Mesenchymal stem cell (in vitro differentiated cells and primary cell): ENCODE measurements at regions not wholly inside any gene's neighbourhood (a gene's known extent, or its start where the extent isn't known, plus 50 kb on each side); places are given as distances from the start of the nearest gene placed in this dataset.

ENCODE experiments used
- DNase-seq: peaks from one replicate; pipeline ENCODE4 v3.0.0-alpha.2; 2013
- H2AFZ ChIP-seq: one replicate; pipeline ENCODE4 v1.6.1; 2013; ENCODE audit warnings: low read depth, mild to moderate bottlenecking, control low read depth, inconsistent platforms, low read length, moderate library complexity
- H2AK5ac ChIP-seq: 2 replicates; pipeline ENCODE4 v1.6.1; 2013; ENCODE audit warnings: low read length, moderate library complexity, mild to moderate bottlenecking, inconsistent platforms; ENCODE audit not compliant: severe bottlenecking
- H2BK120ac ChIP-seq: one replicate; pipeline ENCODE4 v1.6.1; 2013; ENCODE audit warnings: low read depth, mild to moderate bottlenecking, inconsistent platforms, low read length, moderate library complexity
- H2BK12ac ChIP-seq, 2 experiments: one replicate each; pipeline ENCODE4 v1.6.1; 2013; ENCODE audit warnings: inconsistent platforms in 2 of 2, low read length in 2 of 2, mild to moderate bottlenecking in 2 of 2, moderate library complexity in 2 of 2, control low read depth in 1 of 2
- H2BK15ac ChIP-seq: one replicate; pipeline ENCODE4 v1.6.1; 2013; ENCODE audit warnings: mild to moderate bottlenecking, low read depth, inconsistent platforms; ENCODE audit not compliant: poor library complexity, severe bottlenecking
- H2BK5ac ChIP-seq: 2 replicates; pipeline ENCODE4 v1.6.1; 2013; ENCODE audit warnings: low read depth, mild to moderate bottlenecking, low read length, control low read depth, inconsistent platforms; ENCODE audit not compliant: poor library complexity, severe bottlenecking
- H3K14ac ChIP-seq, 2 experiments: one replicate each; pipeline ENCODE4 v1.6.1; 2013; ENCODE audit warnings: inconsistent platforms in 2 of 2, low read length in 2 of 2, control low read depth in 1 of 2, mild to moderate bottlenecking in 1 of 2, moderate library complexity in 1 of 2
- H3K18ac ChIP-seq, 2 experiments: one replicate each; pipeline ENCODE4 v1.6.1; 2013; ENCODE audit warnings: inconsistent platforms in 2 of 2, low read length in 2 of 2, control low read depth in 1 of 2, low read depth in 1 of 2, mild to moderate bottlenecking in 1 of 2
- H3K23ac ChIP-seq, 2 experiments: one replicate each; pipeline ENCODE4 v1.6.1; 2013; ENCODE audit warnings: inconsistent platforms in 2 of 2, low read length in 2 of 2, mild to moderate bottlenecking in 2 of 2, moderate library complexity in 2 of 2, control low read depth in 1 of 2
- H3K27ac ChIP-seq: 2 replicates; pipeline ENCODE4 v1.5.1; 2013; ENCODE audit warnings: mild to moderate bottlenecking, moderate library complexity, low read length, control low read depth, inconsistent platforms; ENCODE audit not compliant: poor library complexity, severe bottlenecking
- H3K27me3 ChIP-seq, 2 experiments: 2 replicates each; pipeline versions ENCODE4 v1.6.1 to v1.7.0; 2013; ENCODE audit warnings: low read length in 2 of 2, mild to moderate bottlenecking in 2 of 2, moderate library complexity in 2 of 2, control low read depth in 1 of 2, inconsistent platforms in 1 of 2; ENCODE audit not compliant: control insufficient read depth in 1 of 2, insufficient read depth in 1 of 2
- H3K36me3 ChIP-seq, 2 experiments: 2 replicates each; pipeline versions ENCODE4 v1.6.1 to v1.7.0; 2013; ENCODE audit warnings: low read length in 2 of 2, control low read depth in 1 of 2, inconsistent platforms in 1 of 2, low read depth in 1 of 2, mild to moderate bottlenecking in 1 of 2; ENCODE audit not compliant: insufficient read depth in 2 of 2, control insufficient read depth in 1 of 2
- H3K4ac ChIP-seq, 2 experiments: one replicate each; pipeline ENCODE4 v1.6.1; 2013; ENCODE audit warnings: inconsistent platforms in 2 of 2, low read length in 2 of 2, mild to moderate bottlenecking in 2 of 2, moderate library complexity in 2 of 2, control low read depth in 1 of 2, low read depth in 1 of 2
- H3K4me1 ChIP-seq: 2 replicates; pipeline ENCODE4 v1.6.1; 2013; ENCODE audit warnings: low read depth, low read length, control low read depth; ENCODE audit not compliant: control insufficient read depth, insufficient read depth
- H3K4me2 ChIP-seq: 2 replicates; pipeline ENCODE4 v1.6.1; 2013; ENCODE audit warnings: low read length, mild to moderate bottlenecking, inconsistent platforms; ENCODE audit not compliant: poor library complexity, severe bottlenecking
- H3K4me3 ChIP-seq, 2 experiments: 2 replicates each; pipeline versions ENCODE4 v1.5.1 to v1.7.0; 2013; ENCODE audit warnings: low read length in 2 of 2, mild to moderate bottlenecking in 2 of 2, control low read depth in 1 of 2, low read depth in 1 of 2; ENCODE audit not compliant: insufficient read depth in 1 of 2
- H3K79me1 ChIP-seq: replicated peaks from 2 replicates; pipeline ENCODE4 v1.6.1; 2013; ENCODE audit warnings: mild to moderate bottlenecking, control low read depth, low read length, inconsistent platforms; ENCODE audit not compliant: poor library complexity, severe bottlenecking
- H3K9ac ChIP-seq: 2 replicates; pipeline ENCODE4 v1.7.0; 2013; ENCODE audit warnings: mild to moderate bottlenecking, low read length, moderate library complexity
- H3K9me3 ChIP-seq: 2 replicates; pipeline ENCODE4 v1.7.0; 2013; ENCODE audit warnings: mild to moderate bottlenecking, low read length; ENCODE audit not compliant: control insufficient read depth
- H4K8ac ChIP-seq: one replicate; pipeline ENCODE4 v1.6.1; 2013; ENCODE audit warnings: inconsistent platforms, mild to moderate bottlenecking, low read length, moderate library complexity
- H4K91ac ChIP-seq: one replicate; pipeline ENCODE4 v1.6.1; 2013; ENCODE audit warnings: mild to moderate bottlenecking, low read length, inconsistent platforms
- WGBS: methylation state at CpG from one replicate; pipeline ENCODE4 v1.1.7; 2013; ENCODE audit warnings: mixed read lengths; 5-methylcytosine and 5-hydroxymethylcytosine counted together

DNA sequence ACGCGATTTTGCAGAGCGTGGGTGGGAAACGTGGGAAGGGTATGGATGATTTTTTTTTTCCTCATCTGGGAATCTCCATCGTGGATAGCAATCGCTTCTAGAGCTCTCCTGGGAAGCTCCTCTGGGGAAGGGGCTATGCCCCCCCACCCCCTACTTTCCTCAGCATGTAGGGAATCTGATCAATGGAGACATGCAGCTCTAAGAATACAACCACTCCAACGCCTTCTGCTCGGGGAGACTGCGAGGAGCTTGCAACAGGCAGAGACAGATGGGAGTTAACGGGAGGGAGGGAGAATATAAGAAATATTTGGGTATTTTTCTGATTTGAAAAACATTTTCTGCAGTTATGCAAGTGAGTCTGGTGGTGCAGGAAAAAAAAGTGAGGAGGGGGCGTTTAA, 104.6 kb upstream of the HSD17B12 start:
- 20% methylated on average over 11 of the region's 11 CpGs for WGBS
- Histone ChIP-seq H3K27ac (no peak overlapping the region), H3K4me1 (peaks cover 31% of the 10 kb centered on the region), H2BK120ac (no peak overlapping the region), H2BK5ac (no peak overlapping the region), H3K79me1 (no peaks in the 10 kb centered on the region), H2AFZ (no peak overlapping the region), H3K23ac (no peak overlapping the region), H4K8ac (no peak overlapping the region), H3K4me3 (peak overlapping the region in 1 of 2 experiments; percentile 74), H4K91ac (no peak overlapping the region), H2BK15ac (no peak overlapping the region), H3K4me2 (peak overlapping the region; percentile 70), H3K18ac (no peak overlapping the region), H2BK12ac (no peak overlapping the region), H3K36me3 (no peaks in the 10 kb centered on the region), H3K14ac (no peak overlapping the region), H3K9me3 (no peaks in the 10 kb centered on the region), H3K27me3 (peaks cover 86 to 98% of the 10 kb centered on the region in 2 experiments), H3K9ac (peak overlapping the region; percentile 49), H3K4ac (no peak overlapping the region), H2AK5ac (no peak overlapping the region)
- DNase-seq = no peak

DNA sequence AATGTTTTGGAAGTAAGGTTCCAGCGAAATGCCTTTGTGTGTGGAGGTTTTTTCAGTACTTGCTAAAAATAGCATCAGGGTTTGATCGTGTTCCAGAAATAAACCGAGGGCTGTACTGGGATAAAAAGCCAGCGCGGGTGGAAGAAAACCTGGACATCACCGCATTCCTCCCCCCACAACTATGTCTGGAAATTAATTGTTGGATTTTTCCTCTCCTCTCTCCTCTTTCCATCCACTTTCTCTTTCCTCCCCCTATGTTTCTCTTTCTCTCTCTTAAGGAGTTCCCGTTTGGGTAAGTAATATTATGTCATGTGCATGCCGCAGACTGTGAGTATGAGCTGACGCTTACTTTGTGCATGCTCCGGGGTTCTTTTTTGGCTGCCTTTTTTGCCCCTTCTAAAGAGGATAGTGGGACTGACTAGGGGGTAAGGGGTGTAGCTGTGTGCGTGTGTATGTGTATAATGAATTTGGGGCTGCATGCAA, 104.2 kb upstream of the HSD17B12 start:
- H2BK15ac ChIP-seq = no peak overlapping the region
- H3K4ac ChIP-seq = no peak overlapping the region
- H4K8ac ChIP-seq = no peak overlapping the region
- WGBS = 22% methylated on average over 7 of the region's 11 CpGs
- H2BK5ac ChIP-seq = no peak overlapping the region
- no peaks in the 10 kb centered on the region for H3K79me1 ChIP-seq
- H3K27me3 ChIP-seq = peaks cover 86 to 98% of the 10 kb centered on the region in 2 experiments
- no peak overlapping the region for H3K27ac ChIP-seq
- no peak overlapping the region for H3K23ac ChIP-seq
- no peak overlapping the region for H3K18ac ChIP-seq
- no peak overlapping the region for H2BK12ac ChIP-seq
- no peak overlapping the region for H2AFZ ChIP-seq
- no peak overlapping the region for H2BK120ac ChIP-seq
- H3K14ac ChIP-seq = no peak overlapping the region
- no peak overlapping the region for H3K9ac ChIP-seq
- peak overlapping the region in 1 of 2 experiments; percentile 74 for H3K4me3 ChIP-seq
- peak overlapping the region; percentile 51 for H3K4me2 ChIP-seq
- H3K36me3 ChIP-seq = no peaks in the 10 kb centered on the region
- no peak for DNase-seq
- no peak overlapping the region for H4K91ac ChIP-seq
- H2AK5ac ChIP-seq = no peak overlapping the region
- peaks cover 35% of the 10 kb centered on the region for H3K4me1 ChIP-seq
- no peaks in the 10 kb centered on the region for H3K9me3 ChIP-seq

DNA sequence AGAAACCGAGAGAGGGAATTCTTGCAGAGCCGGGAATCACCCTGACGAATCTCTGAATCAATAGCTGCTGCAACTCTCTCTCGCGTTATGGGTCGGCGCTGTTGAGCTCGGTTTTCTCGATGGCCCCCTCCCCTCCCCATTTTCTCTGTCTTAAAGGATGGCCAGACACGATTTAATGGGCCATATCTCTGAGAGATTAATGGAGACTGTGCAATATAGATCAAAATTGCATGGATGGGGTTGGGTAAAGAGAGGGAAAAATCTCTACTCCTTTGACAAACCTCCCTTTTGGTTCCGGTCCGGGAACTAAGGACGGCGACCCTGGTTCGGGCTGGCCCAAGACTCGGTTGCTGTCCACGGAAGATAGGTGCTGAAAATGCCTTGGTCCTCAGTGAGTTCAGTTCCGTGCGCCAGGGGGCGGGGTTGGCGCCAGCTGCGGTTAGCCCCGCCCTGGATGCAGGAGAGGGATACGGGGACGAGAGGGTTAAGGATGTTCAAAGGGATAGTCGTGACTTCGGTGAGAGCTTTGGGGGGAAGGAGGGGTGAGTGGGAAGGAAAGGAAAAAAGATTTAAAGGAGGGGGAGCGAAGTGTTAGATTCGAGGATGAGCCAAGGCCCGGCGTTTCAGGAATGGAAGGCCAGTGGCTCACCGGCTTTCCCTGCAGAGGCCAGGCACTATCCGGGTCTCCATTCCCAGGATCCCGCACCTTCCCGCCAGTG, 103.6 kb upstream of the HSD17B12 start:
- no peak overlapping the region for H2AK5ac ChIP-seq
- H2BK15ac ChIP-seq = no peak overlapping the region
- H3K79me1 ChIP-seq = no peaks in the 10 kb centered on the region
- H4K8ac ChIP-seq = no peak overlapping the region
- no peak overlapping the region for H3K4ac ChIP-seq
- H2AFZ ChIP-seq = no peak overlapping the region
- WGBS = 2% methylated on average over 29 of the region's 35 CpGs
- no peaks in the 10 kb centered on the region for H3K36me3 ChIP-seq
- H3K4me1 ChIP-seq = peaks cover 38% of the 10 kb centered on the region
- peak; percentile 55 for DNase-seq
- no peak overlapping the region for H2BK120ac ChIP-seq
- H3K27ac ChIP-seq = no peak overlapping the region
- no peak overlapping the region for H4K91ac ChIP-seq
- H3K4me3 ChIP-seq = peak overlapping the region in 1 of 2 experiments; percentile 74
- H3K9me3 ChIP-seq = no peaks in the 10 kb centered on the region
- no peak overlapping the region for H3K14ac ChIP-seq
- H3K9ac ChIP-seq = no peak overlapping the region
- no peak overlapping the region for H2BK12ac ChIP-seq
- H2BK5ac ChIP-seq = no peak overlapping the region
- no peak overlapping the region for H3K18ac ChIP-seq
- no peak overlapping the region for H3K23ac ChIP-seq
- H3K4me2 ChIP-seq = no peak overlapping the region
- H3K27me3 ChIP-seq = peaks cover 86 to 98% of the 10 kb centered on the region in 2 experiments

DNA sequence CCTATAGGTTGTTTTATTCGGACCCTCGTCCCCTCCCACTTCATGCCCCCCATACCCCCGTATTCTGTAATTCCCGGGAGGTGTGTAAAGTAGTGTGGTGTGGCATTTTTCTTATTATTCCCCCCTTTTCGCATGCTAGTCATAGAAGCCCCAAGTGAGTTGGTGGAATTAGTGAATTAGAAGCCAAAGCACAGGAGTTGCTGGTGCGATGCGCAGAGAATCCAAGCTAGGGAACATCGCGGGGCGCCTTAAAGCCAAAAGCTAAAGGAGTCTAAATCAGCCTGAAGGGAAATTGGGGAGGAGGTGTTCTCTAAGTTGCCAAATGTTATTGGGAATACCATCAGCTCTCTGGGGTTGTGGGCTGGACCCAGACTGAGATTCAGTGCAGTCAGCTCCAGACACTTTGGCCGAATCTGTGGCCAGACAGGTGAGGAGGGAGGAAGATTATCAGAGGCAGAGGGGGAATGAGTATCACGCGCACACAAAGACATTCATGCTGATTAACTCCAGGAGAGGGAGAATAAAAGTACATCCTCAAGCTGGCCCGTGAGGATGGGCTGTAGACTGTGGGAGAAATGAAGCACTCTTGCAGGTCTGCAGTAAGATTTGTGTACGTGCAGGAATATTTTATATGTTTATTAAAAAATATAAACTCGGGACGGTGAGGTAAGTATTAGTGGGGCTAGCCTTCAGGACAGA, 102.8 kb upstream of the HSD17B12 start:
- no peaks in the 10 kb centered on the region for H3K36me3 ChIP-seq
- no peak overlapping the region for H2BK15ac ChIP-seq
- H2BK5ac ChIP-seq = no peak overlapping the region
- no peak overlapping the region for H4K91ac ChIP-seq
- no peak overlapping the region for H3K9ac ChIP-seq
- WGBS = 21% methylated on average over 13 of the region's 17 CpGs
- H3K4me3 ChIP-seq = no peak overlapping the region
- H3K9me3 ChIP-seq = no peaks in the 10 kb centered on the region
- no peak overlapping the region for H3K23ac ChIP-seq
- H3K4ac ChIP-seq = no peak overlapping the region
- H3K4me1 ChIP-seq = peaks cover 42% of the 10 kb centered on the region
- no peak overlapping the region for H2AK5ac ChIP-seq
- DNase-seq = no peak
- no peak overlapping the region for H2AFZ ChIP-seq
- H3K79me1 ChIP-seq = no peaks in the 10 kb centered on the region
- H4K8ac ChIP-seq = no peak overlapping the region
- no peak overlapping the region for H3K4me2 ChIP-seq
- no peak overlapping the region for H3K14ac ChIP-seq
- no peak overlapping the region for H3K27ac ChIP-seq
- no peak overlapping the region for H2BK12ac ChIP-seq
- peaks cover 86 to 98% of the 10 kb centered on the region in 2 experiments for H3K27me3 ChIP-seq
- no peak overlapping the region for H2BK120ac ChIP-seq
- no peak overlapping the region for H3K18ac ChIP-seq
